Uterus (tissue), 3 donors: ENCODE measurements at regions not wholly inside any gene's neighbourhood (a gene's known extent, or its start where the extent isn't known, plus 50 kb on each side); places are given as distances from the start of the nearest gene placed in this dataset.

Experiments used
- DNase-seq, 2 donors: peaks; one replicate each; pipeline ENCODE4 v3.0.0-alpha.2; 2019 to 2020
- H3K27ac ChIP-seq, 2 donors: fragments of 200-600 bp; sonication (generic); 1 replicate in 1 of 2; 2 replicates in 1 of 2; pipeline ENCODE4 v1.5.1; 2016 to 2018
- H3K27me3 ChIP-seq, 2 donors: fragments of 200-600 bp; sonication (generic); one replicate each; pipeline ENCODE4 v1.5.1; 2018 to 2019; ENCODE audit warnings: control low read depth in 1 of 2
- H3K36me3 ChIP-seq, 2 donors: fragments of 200-600 bp; sonication (generic); one replicate each; pipeline ENCODE4 v1.5.1; 2019; ENCODE audit warnings: control low read depth in 1 of 2
- H3K4me1 ChIP-seq, 2 donors: fragments of 200-600 bp; sonication (generic); one replicate each; pipeline ENCODE4 v1.5.1; 2018 to 2019; ENCODE audit warnings: control low read depth in 1 of 2
- H3K4me3 ChIP-seq, 2 donors: fragments of 200-600 bp; sonication (generic); 1 replicate in 1 of 2; 2 replicates in 1 of 2; pipeline ENCODE4 v1.5.1; 2018 to 2019; ENCODE audit warnings: mild to moderate bottlenecking in 1 of 2
- H3K9me3 ChIP-seq, 2 donors: fragments of 200-600 bp; sonication (generic); one replicate each; pipeline ENCODE4 v1.5.1; 2019; ENCODE audit warnings: control low read depth in 1 of 2
- CTCF ChIP-seq, 4 experiments: fragments of 200-600 bp in 2 of 4; fragments of 450-650 bp in 2 of 4; sonication (generic) in 2 of 4; IDR thresholded peaks; one replicate each; pipeline ENCODE4 v1.5.1; 2016 to 2019; ENCODE audit warnings: antibody characterized with exemption in 4 of 4, mild to moderate bottlenecking in 2 of 4, moderate library complexity in 1 of 4
- POLR2A ChIP-seq, 2 donors: fragments of 450-650 bp; IDR thresholded peaks; one replicate each; pipeline ENCODE4 v1.6.1; 2016; ENCODE audit warnings: antibody characterized with exemption in 2 of 2, mild to moderate bottlenecking in 1 of 2, moderate library complexity in 1 of 2
- intact Hi-C: fragments of 100-400 bp; cut with DNase I; formaldehyde crosslinking; loops from one replicate; pipeline ENCODE4 v1.15.1; 2023; ENCODE audit warnings: low total_unique reads
- donor health status: DM: yes; HTN: yes; CAD: no.

DNA sequence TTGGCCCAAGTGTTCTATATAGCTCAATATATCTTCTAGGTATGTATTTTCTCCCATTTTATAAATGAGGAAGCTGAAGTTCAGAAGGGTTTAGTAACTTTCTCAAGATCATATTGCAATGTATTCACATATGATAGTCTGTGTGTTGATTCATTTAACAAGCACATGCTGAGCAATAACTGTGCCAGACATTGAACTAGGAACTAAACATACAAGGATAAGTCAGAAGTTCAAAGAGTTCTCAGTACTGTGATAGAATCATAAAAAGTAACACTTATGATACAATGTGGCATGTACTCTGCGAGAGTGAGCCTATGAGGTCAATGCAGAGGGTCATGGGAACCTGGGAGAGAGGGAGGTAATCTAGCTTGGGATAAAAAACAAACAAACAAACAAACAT lies 1082.2 kb upstream of the TENM4 start:
- Histone ChIP-seq H3K27ac (no peak overlapping the region), H3K36me3 (no peaks in the 10 kb centered on the region), H3K4me3 (no peak overlapping the region), H3K9me3 (no peaks in the 10 kb centered on the region), H3K4me1 (no peaks in the 10 kb centered on the region), H3K27me3 (no peaks in the 10 kb centered on the region)
- TF ChIP-seq POLR2A (IDR thresholded peaks at IDR 0.05): no peak
- TF ChIP-seq CTCF (IDR thresholded peaks at IDR 0.05): no peak
- intact Hi-C loops: no loop called here
- DNase-seq: no peak

DNA sequence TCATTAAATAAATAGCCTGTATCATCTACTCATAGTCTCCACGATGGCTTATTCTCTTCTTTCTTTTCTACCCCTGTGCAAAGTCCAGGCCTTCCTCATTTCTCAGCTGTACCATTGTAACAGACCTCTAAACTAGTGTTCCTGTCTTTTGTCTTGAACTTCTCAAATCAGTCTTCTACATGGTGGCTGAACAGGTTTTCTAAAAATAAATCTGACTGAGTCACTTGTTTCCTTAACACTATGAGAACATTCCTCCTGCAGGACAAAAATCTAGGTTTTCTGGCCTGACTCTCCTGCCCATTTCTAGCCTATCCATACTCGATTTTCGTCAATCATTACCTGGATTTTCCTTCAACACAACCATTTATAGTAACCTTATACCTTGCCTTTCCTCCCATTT lies 1080.8 kb upstream of the TENM4 start:
- intact Hi-C loops: no loop called here
- no peak overlapping the region for H3K27ac ChIP-seq
- no peaks in the 10 kb centered on the region for H3K4me1 ChIP-seq

GRCh38 chr11:80520507-80520887 lies 1079.7 kb upstream of the TENM4 start:
- H3K27me3 ChIP-seq: no peaks in the 10 kb centered on the region
- H3K36me3 ChIP-seq: no peaks in the 10 kb centered on the region
- no peak overlapping the region for H3K27ac ChIP-seq
- no peaks in the 10 kb centered on the region for H3K9me3 ChIP-seq
- intact Hi-C loops: no loop called here
- DNase-seq: no peak
- H3K4me1 ChIP-seq: no peaks in the 10 kb centered on the region
- no peak overlapping the region for H3K4me3 ChIP-seq
- TF ChIP-seq POLR2A (IDR thresholded peaks at IDR 0.05): no peak
- TF ChIP-seq CTCF (IDR thresholded peaks at IDR 0.05): no peak

More for the DNA sequence above, 1080.8 kb upstream of the TENM4 start:
- Histone ChIP-seq H3K4me3 (no peak overlapping the region), H3K27me3 (no peaks in the 10 kb centered on the region), H3K36me3 (no peaks in the 10 kb centered on the region), H3K9me3 (no peaks in the 10 kb centered on the region)
- no peak for DNase-seq
- TF ChIP-seq CTCF (IDR thresholded peaks at IDR 0.05) (no peak), POLR2A (IDR thresholded peaks at IDR 0.05) (no peak)

- intact Hi-C loops: no loop called here
- no peaks in the 10 kb centered on the region for H3K36me3 ChIP-seq
- no peak for DNase-seq
- no peaks in the 10 kb centered on the region for H3K27me3 ChIP-seq
- H3K9me3 ChIP-seq: no peaks in the 10 kb centered on the region
- no peaks in the 10 kb centered on the region for H3K4me1 ChIP-seq
- H3K4me3 ChIP-seq: no peak overlapping the region
- TF ChIP-seq CTCF (IDR thresholded peaks at IDR 0.05) (no peak), POLR2A (IDR thresholded peaks at IDR 0.05) (no peak)
- H3K27ac ChIP-seq: no peak overlapping the region
These were observed 1079.0 kb upstream of the TENM4 start for GRCh38 chr11:80519596-80520506.

DNA sequence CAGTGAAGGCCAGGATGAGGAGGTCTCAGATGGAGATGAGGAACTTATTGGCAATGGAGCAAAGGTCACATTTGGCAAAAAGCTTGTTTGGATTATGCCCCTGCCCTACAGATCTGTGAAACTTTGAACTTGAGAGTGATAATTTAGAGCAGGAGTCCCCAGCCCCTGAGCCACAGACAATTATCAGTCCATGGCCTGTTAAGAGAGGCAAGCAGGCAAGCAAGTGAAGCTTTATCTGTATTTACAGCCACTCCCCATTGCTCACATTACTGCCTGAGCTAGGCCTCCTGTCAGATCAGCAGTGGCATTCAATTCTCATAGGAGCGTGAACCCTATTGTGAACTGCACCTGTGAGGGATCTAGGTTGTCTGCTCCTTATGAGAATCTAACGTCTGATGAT lies 1076.9 kb upstream of the TENM4 start:
- intact Hi-C loops: no loop called here
- Histone ChIP-seq H3K36me3 (no peaks in the 10 kb centered on the region), H3K4me1 (no peaks in the 10 kb centered on the region), H3K9me3 (no peaks in the 10 kb centered on the region), H3K27ac (no peak overlapping the region), H3K4me3 (no peak overlapping the region), H3K27me3 (no peaks in the 10 kb centered on the region)
- TF ChIP-seq CTCF (IDR thresholded peaks at IDR 0.05) (no peak), POLR2A (IDR thresholded peaks at IDR 0.05) (no peak)
- DNase-seq: no peak
